ENCODE measurements at regions not wholly inside any gene's neighbourhood (a gene's known extent, or its start where the extent isn't known, plus 50 kb on each side); places are given as distances from the start of the nearest gene placed in this dataset.
"Not testable (repeated sequence)": the region's sequence is repeated elsewhere in the genome, so short reads cannot be mapped to it uniquely, and the experiment has no call there.

DNA sequence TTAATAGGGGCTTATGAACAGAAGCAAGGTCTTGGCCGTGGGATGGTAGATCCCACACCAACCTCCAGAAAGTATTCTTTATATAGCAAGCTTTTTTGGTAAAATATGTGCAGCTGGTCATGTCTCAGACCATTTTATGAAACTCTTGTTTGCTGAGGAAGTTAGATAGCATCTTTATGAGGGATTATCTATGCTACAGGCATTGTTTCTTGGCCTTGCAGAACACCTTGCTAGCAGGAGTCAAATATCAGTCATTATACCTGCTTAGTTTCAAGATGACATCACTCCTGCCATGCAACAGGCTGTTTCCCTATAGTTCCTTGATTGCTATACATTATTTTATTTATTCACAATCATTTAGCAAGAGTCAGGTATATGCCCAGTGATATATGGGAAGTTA is 84.8 kb upstream of the LRFN5 start:
- 0% methylated on average over 1 of the region's 1 CpG for WGBS (ENCODE audit: low lambda C conversion rate)
- ChIA-PET POLR2A (no interaction called here), CTCF (ENCODE audit: low intra/inter-chr PET ratio, low total read pairs) (no interaction called here)
- Histone ChIP-seq H3K4me2 (ENCODE audit: low read depth, low read length) (no peak overlapping the region), H3K4me3 (replicated peaks in 1 of 3; ENCODE audit: insufficient read depth in 1 of 3, low read depth in 2 of 3, low read length in 3 of 3) (no peak overlapping the region), H3K4me1 (ENCODE audit: insufficient read depth, low read length) (no peaks in the 10 kb centered on the region), H3K9ac (ENCODE audit: insufficient read depth, low read depth, low read length) (no peak overlapping the region), H3K9me3 (ENCODE audit: low read length) (peaks cover 31% of the 10 kb centered on the region), H3K27me3 (ENCODE audit: control insufficient read depth in 1 of 2, insufficient read depth in 2 of 2, low read length in 2 of 2) (no peaks in the 10 kb centered on the region), H3K79me2 (ENCODE audit: insufficient read depth, low read length) (no peaks in the 10 kb centered on the region), H2AFZ (ENCODE audit: low read length) (no peak overlapping the region), H4K20me1 (ENCODE audit: insufficient read depth, low read length) (no peaks in the 10 kb centered on the region), H3K27ac (ENCODE audit: extremely low read length, insufficient read depth, low read length) (no peak overlapping the region), H3K36me3 (replicated peaks in 1 of 2; ENCODE audit: control insufficient read depth in 1 of 2, insufficient read depth in 2 of 2, low read length in 2 of 2) (no peaks in the 10 kb centered on the region)
- FAIRE-seq (no peak), DNase-seq (ENCODE audit: low spot score) (no peak), ATAC-seq (no peak)
- BruUV-seq (replicated peaks), result no TSS peak
- intact Hi-C loops (cut with micrococcal nuclease; ENCODE audit: unreplicated experiment) (no loop called here), in situ Hi-C loops (cut with HindIII; ENCODE audit: extremely low pct_ligation_motif_present, low pct_unique_long_range_greater_than_20kb) (no loop called here)
- TF ChIP-seq ATF7 (IDR thresholded peaks at IDR 0.05), result peak; percentile 46
- TF ChIP-seq ATF7 (CRISPR knock-in tag; IDR thresholded peaks at IDR 0.05), result no peak
- no peak for TF ChIP-seq ZNF34 (CRISPR knock-in tag; IDR thresholded peaks at IDR 0.05; ENCODE audit: borderline replicate concordance)
- TF ChIP-seq TMF1 (CRISPR knock-in tag; IDR thresholded peaks at IDR 0.05; ENCODE audit: low read depth), result no peak

- H3K4me1 ChIP-seq (ENCODE audit: insufficient read depth, low read length); H3K4me3 ChIP-seq (replicated peaks in 1 of 3; ENCODE audit: insufficient read depth in 1 of 3, low read depth in 2 of 3, low read length in 3 of 3); H4K20me1 ChIP-seq (ENCODE audit: insufficient read depth, low read length); H3K27me3 ChIP-seq (ENCODE audit: control insufficient read depth in 1 of 2, insufficient read depth in 2 of 2, low read length in 2 of 2); CTCF ChIA-PET (ENCODE audit: low intra/inter-chr PET ratio, low total read pairs); H2AFZ ChIP-seq (ENCODE audit: low read length); H3K36me3 ChIP-seq (replicated peaks in 1 of 2; ENCODE audit: control insufficient read depth in 1 of 2, insufficient read depth in 2 of 2, low read length in 2 of 2); H3K27ac ChIP-seq (ENCODE audit: extremely low read length, insufficient read depth, low read length); DNase-seq (ENCODE audit: low spot score); H3K4me2 ChIP-seq (ENCODE audit: low read depth, low read length); POLR2A ChIA-PET; in situ Hi-C loops (cut with HindIII; ENCODE audit: extremely low pct_ligation_motif_present, low pct_unique_long_range_greater_than_20kb); BruUV-seq (replicated peaks); H3K9ac ChIP-seq (ENCODE audit: insufficient read depth, low read depth, low read length); ATAC-seq; FAIRE-seq; intact Hi-C loops (cut with micrococcal nuclease; ENCODE audit: unreplicated experiment); H3K79me2 ChIP-seq (ENCODE audit: insufficient read depth, low read length): not testable (repeated sequence)
- peaks cover 16% of the 10 kb centered on the region for H3K9me3 ChIP-seq (ENCODE audit: low read length)
- WGBS (ENCODE audit: low lambda C conversion rate), result 16% methylated on average over 10 of the region's 11 CpGs
Measured at GRCh38 chr14:41518030-41518429, 88.6 kb upstream of the LRFN5 start.

Data from HepG2 (cell line).